ENCODE measurements at regions not wholly inside any gene's neighbourhood (a gene's known extent, or its start where the extent isn't known, plus 50 kb on each side); places are given as distances from the start of the nearest gene placed in this dataset.
"Not testable (repeated sequence)": the region's sequence is repeated elsewhere in the genome, so short reads cannot be mapped to it uniquely, and the experiment has no call there.

DNA sequence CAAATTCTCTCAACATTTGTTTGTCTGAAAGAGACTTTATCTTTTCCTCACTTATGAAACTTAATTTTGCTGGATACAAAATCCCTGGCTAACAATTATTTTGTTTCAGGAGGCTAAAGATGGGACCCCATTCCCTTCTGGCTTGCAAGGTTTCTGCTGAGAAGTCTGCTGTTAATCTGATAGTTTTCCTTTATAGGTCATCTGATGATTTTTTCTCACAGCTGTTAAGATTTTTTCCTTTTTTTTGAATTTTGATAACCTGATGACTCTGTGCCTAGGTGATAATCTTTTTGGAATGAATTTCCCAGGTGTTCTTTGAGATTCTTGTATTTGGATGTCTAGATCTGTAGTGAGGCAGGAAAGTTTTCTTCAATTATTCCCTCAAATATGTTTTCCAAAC lies 2661.4 kb downstream of the PCDH9 start:
- Histone ChIP-seq H3K36me3 (ENCODE audit: control insufficient read depth, insufficient read depth, low read length) (no peaks in the 10 kb centered on the region), H3K4me1 (ENCODE audit: control insufficient read depth, insufficient read depth, low read length) (no peaks in the 10 kb centered on the region), H3K27ac (ENCODE audit: low read length) (no peak overlapping the region), H3K27me3 (ENCODE audit: control insufficient read depth, insufficient read depth, low read length) (no peaks in the 10 kb centered on the region), H3K9me3 (replicated peaks; ENCODE audit: control insufficient read depth, low read depth, low read length) (no peaks in the 10 kb centered on the region), H3K4me3 (ENCODE audit: low read length) (no peak overlapping the region)
- DNase-seq = no peak

DNA sequence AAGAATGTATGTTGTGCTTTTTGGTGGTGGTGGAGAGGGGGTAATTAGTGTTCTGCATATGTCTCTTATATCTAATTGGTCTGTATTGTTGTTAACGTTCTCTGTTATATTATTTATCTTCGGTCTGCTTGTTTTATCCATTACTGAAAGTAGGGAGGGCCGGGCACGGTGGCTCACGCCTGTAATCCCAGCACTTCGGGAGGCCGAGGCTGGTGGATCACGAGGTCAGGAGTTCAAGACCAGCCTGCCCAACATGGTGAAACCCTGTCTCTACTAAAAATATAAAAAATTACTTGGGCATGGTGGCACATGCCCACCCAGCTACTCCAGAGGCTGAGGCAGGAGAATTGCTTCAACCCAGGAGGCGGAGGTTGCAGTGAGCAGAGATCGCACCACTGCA lies 2672.1 kb downstream of the PCDH9 start:
- not testable (repeated sequence) for H3K36me3 ChIP-seq (ENCODE audit: control insufficient read depth, insufficient read depth, low read length); H3K9me3 ChIP-seq (replicated peaks; ENCODE audit: control insufficient read depth, low read depth, low read length); H3K27ac ChIP-seq (ENCODE audit: low read length); H3K27me3 ChIP-seq (ENCODE audit: control insufficient read depth, insufficient read depth, low read length); H3K4me3 ChIP-seq (ENCODE audit: low read length); DNase-seq; H3K4me1 ChIP-seq (ENCODE audit: control insufficient read depth, insufficient read depth, low read length)
- 89% methylated on average over 5 of the region's 10 CpGs for WGBS (ENCODE audit: insufficient coverage)

DNA sequence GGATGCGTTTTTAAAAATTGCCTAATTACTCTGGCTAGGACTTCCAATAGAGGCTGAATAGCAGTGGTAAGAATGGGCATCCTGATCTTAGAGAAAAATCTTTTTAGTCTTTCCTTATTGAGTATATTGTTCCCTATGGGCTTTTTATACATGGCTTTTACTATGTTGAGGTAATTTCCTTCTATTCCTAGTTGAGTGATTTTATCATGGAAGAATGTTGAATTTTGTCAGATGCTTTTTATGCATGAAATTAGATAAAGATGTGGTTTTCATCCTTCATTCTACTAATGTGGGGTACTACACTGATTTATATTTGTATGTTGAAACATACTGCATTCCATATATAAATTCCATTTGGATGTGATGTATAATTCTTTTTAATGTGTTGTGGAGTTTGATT lies 2673.8 kb downstream of the PCDH9 start:
- WGBS (ENCODE audit: insufficient coverage) = no CpG with 5 or more reads among the region's 1 CpG
- peak; percentile 86 for DNase-seq
- Histone ChIP-seq H3K27me3 (ENCODE audit: control insufficient read depth, insufficient read depth, low read length) (no peaks in the 10 kb centered on the region), H3K27ac (ENCODE audit: low read length) (peak overlapping the region; percentile 32), H3K36me3 (ENCODE audit: control insufficient read depth, insufficient read depth, low read length) (no peaks in the 10 kb centered on the region), H3K4me1 (ENCODE audit: control insufficient read depth, insufficient read depth, low read length) (no peaks in the 10 kb centered on the region), H3K4me3 (ENCODE audit: low read length) (no peak overlapping the region), H3K9me3 (replicated peaks; ENCODE audit: control insufficient read depth, low read depth, low read length) (no peaks in the 10 kb centered on the region)

DNA sequence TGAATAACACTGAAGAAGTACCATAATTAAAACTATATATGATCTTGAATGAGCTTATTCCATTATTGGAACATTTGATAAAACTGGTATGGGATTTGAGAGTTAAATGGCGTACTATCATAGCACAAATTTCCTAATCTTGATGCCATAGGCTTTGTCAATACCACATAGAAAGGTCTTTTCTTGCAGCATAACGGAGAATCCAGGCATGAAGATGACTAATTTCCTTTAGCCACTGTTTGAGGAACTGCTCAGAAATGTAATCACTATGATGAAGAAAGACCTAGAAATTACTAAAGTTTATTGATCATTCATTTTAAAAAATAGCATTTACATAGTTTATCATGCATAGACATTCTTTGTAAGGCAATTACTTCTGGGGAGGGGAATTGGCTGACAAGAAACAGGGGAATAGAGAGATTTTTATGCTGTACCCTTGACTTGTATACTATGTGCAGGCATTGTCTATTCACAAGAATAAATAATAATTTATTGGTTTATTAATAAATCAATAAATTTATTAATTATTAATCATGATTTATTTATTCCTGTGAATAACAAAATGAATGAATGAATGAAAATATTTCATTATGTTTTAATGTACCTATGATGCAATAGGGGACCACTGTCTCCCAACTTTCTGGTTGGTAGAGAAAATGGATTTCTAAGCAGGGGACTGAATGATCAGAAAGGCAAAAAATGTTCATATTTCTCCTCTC lies 2676.6 kb downstream of the PCDH9 start:
- no CpG with 5 or more reads among the region's 2 CpGs for WGBS (ENCODE audit: insufficient coverage)
- H3K4me3 ChIP-seq (ENCODE audit: low read length) = no peak overlapping the region
- no peaks in the 10 kb centered on the region for H3K9me3 ChIP-seq (replicated peaks; ENCODE audit: control insufficient read depth, low read depth, low read length)
- H3K27ac ChIP-seq (ENCODE audit: low read length) = no peak overlapping the region
- no peaks in the 10 kb centered on the region for H3K4me1 ChIP-seq (ENCODE audit: control insufficient read depth, insufficient read depth, low read length)
- H3K36me3 ChIP-seq (ENCODE audit: control insufficient read depth, insufficient read depth, low read length) = no peaks in the 10 kb centered on the region
- DNase-seq = no peak
- H3K27me3 ChIP-seq (ENCODE audit: control insufficient read depth, insufficient read depth, low read length) = no peaks in the 10 kb centered on the region

DNA sequence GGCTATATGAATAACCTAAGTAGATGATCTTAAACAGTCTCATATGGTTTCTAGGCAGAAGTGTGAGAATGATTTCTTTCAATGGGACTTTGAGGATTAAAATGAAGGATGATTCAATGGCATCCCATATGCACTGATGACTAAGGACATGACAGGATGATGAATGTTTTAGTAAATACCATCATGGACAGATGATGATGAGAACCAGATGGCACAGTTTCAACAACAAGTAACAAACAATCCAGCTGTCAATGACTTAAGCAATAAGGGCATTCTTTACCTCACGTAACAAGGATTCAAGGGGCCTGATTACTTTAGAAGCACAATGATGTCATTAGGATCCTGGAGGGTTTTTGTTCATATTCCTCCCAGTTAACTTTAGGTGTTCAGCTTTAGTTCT lies 2678.4 kb downstream of the PCDH9 start:
- Histone ChIP-seq H3K36me3 (ENCODE audit: control insufficient read depth, insufficient read depth, low read length) (no peaks in the 10 kb centered on the region), H3K27ac (ENCODE audit: low read length) (no peak overlapping the region), H3K4me3 (ENCODE audit: low read length) (no peak overlapping the region), H3K27me3 (ENCODE audit: control insufficient read depth, insufficient read depth, low read length) (no peaks in the 10 kb centered on the region), H3K9me3 (replicated peaks; ENCODE audit: control insufficient read depth, low read depth, low read length) (no peaks in the 10 kb centered on the region), H3K4me1 (ENCODE audit: control insufficient read depth, insufficient read depth, low read length) (no peaks in the 10 kb centered on the region)
- peak; percentile 2 for DNase-seq
- WGBS (ENCODE audit: insufficient coverage) = no CpG with 5 or more reads among the region's 1 CpG

DNA sequence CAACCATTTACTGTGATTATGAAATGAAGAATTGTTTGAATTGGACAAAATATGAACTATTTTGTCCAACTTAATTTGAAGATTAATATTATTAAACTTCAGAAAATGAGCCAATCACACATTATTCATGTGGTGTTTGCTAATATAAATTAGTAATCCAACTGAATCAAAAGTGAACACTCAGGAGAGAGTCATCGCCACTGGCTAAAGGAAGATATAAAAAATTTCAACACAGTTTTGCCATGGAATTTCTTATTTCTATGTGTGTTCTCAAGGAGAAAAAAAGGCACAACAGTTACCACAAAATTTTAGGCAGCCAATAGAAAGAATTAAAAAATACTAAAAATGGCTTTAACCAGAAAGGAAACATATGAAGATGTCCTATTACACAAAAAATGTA lies 2683.8 kb downstream of the PCDH9 start:
- Histone ChIP-seq H3K9me3 (replicated peaks; ENCODE audit: control insufficient read depth, low read depth, low read length) (no peaks in the 10 kb centered on the region), H3K27me3 (ENCODE audit: control insufficient read depth, insufficient read depth, low read length) (no peaks in the 10 kb centered on the region), H3K4me1 (ENCODE audit: control insufficient read depth, insufficient read depth, low read length) (no peaks in the 10 kb centered on the region), H3K4me3 (ENCODE audit: low read length) (no peak overlapping the region), H3K36me3 (ENCODE audit: control insufficient read depth, insufficient read depth, low read length) (no peaks in the 10 kb centered on the region), H3K27ac (ENCODE audit: low read length) (no peak overlapping the region)
- no peak for DNase-seq
- WGBS (ENCODE audit: insufficient coverage) = no CpG with 5 or more reads among the region's 1 CpG

DNA sequence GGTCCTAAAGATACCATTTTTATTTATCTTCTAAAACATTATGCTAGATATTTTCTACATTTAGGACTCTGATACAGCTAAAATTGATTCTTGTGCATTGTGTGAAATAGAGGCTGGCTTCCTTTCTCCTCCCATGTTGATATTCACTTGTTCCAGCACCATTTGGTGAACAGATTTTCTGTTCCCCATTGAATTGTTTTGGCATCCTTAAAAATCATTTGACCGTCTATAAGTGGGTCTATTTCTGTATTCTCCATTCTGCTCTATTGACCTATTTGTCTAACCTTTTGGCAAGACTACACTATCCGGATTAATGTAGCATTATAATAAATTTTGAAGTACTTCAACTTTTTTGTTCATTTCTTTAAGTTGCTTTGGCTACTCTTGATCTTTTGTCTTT lies 2689.2 kb downstream of the PCDH9 start:
- peak; percentile 71 for DNase-seq
- Histone ChIP-seq H3K4me3 (ENCODE audit: low read length) (no peak overlapping the region), H3K27me3 (ENCODE audit: control insufficient read depth, insufficient read depth, low read length) (no peaks in the 10 kb centered on the region), H3K36me3 (ENCODE audit: control insufficient read depth, insufficient read depth, low read length) (no peaks in the 10 kb centered on the region), H3K9me3 (replicated peaks; ENCODE audit: control insufficient read depth, low read depth, low read length) (no peaks in the 10 kb centered on the region), H3K4me1 (ENCODE audit: control insufficient read depth, insufficient read depth, low read length) (no peaks in the 10 kb centered on the region), H3K27ac (ENCODE audit: low read length) (no peak overlapping the region)
- no CpG with 5 or more reads among the region's 2 CpGs for WGBS (ENCODE audit: insufficient coverage)

DNA sequence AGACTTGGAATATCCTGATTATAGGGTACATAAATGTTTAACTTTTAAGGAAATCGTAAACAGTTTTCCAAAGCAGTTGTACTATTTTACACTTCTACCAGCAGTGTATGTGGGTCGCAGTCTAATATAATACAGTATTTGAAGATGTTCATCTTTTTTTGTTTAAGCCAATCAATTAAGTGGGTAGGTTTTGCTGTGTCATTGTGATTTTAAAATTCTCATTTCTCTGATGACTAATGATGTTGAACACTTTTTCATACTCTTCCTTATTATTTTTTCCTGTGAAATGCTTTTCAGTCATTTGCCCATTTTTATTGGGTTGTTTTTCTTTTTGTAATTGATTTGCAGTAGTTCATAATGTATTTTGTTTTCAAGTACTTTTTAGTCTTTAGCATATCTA lies 2689.7 kb downstream of the PCDH9 start:
- Histone ChIP-seq H3K36me3 (ENCODE audit: control insufficient read depth, insufficient read depth, low read length) (no peaks in the 10 kb centered on the region), H3K4me1 (ENCODE audit: control insufficient read depth, insufficient read depth, low read length) (no peaks in the 10 kb centered on the region), H3K27me3 (ENCODE audit: control insufficient read depth, insufficient read depth, low read length) (no peaks in the 10 kb centered on the region), H3K27ac (ENCODE audit: low read length) (no peak overlapping the region), H3K9me3 (replicated peaks; ENCODE audit: control insufficient read depth, low read depth, low read length) (no peaks in the 10 kb centered on the region), H3K4me3 (ENCODE audit: low read length) (no peak overlapping the region)
- no CpG with 5 or more reads among the region's 2 CpGs for WGBS (ENCODE audit: insufficient coverage)
- DNase-seq = no peak

DNA sequence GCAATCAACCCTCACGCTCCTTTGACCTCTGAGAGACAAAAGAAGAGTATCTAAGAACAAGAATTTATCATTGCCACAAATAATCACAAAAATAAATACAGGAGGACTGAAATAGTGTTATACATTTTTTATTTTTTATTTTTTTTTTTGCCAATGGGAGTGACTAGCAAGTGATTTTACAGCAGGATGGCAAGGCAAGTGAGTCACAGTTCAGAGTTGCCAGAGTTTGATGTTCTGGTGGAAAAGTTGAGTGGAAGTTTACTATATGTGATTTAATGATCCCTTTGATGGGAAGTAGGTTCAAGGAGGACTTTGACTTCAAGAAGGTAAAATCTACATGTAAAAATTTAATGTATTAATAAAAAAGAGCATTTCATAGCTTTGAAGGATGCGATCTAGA lies 2691.4 kb downstream of the PCDH9 start:
- no peaks in the 10 kb centered on the region for H3K36me3 ChIP-seq (ENCODE audit: control insufficient read depth, insufficient read depth, low read length)
- H3K27ac ChIP-seq (ENCODE audit: low read length) = no peak overlapping the region
- WGBS (ENCODE audit: insufficient coverage) = no CpG with 5 or more reads among the region's 2 CpGs
- H3K27me3 ChIP-seq (ENCODE audit: control insufficient read depth, insufficient read depth, low read length) = no peaks in the 10 kb centered on the region
- no peak for DNase-seq
- no peak overlapping the region for H3K4me3 ChIP-seq (ENCODE audit: low read length)
- no peaks in the 10 kb centered on the region for H3K9me3 ChIP-seq (replicated peaks; ENCODE audit: control insufficient read depth, low read depth, low read length)
- H3K4me1 ChIP-seq (ENCODE audit: control insufficient read depth, insufficient read depth, low read length) = no peaks in the 10 kb centered on the region

DNA sequence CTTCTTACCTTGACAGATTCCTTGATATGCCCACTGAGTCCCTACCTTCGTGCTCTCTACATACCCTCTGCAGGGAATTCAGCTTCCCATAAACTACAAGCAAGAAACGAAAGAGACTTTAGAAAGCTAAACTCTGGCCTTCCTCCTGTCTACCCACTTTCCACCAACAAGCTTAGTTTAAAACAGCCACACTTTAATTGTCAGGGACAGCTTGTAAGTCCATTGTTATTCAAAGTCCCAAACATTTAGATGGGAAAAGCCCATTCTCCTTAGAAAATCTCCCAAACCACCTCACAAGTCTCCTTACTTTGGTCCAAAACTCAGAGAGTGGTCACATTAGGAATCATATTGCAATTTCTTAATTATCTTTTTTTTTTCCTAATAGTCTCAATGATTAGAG lies 2695.8 kb downstream of the PCDH9 start:
- WGBS (ENCODE audit: insufficient coverage) = 81% methylated on average over 2 of the region's 2 CpGs
- Histone ChIP-seq H3K4me3 (ENCODE audit: low read length) (no peak overlapping the region), H3K27ac (ENCODE audit: low read length) (no peak overlapping the region), H3K27me3 (ENCODE audit: control insufficient read depth, insufficient read depth, low read length) (no peaks in the 10 kb centered on the region), H3K4me1 (ENCODE audit: control insufficient read depth, insufficient read depth, low read length) (no peaks in the 10 kb centered on the region), H3K9me3 (replicated peaks; ENCODE audit: control insufficient read depth, low read depth, low read length) (no peaks in the 10 kb centered on the region), H3K36me3 (ENCODE audit: control insufficient read depth, insufficient read depth, low read length) (no peaks in the 10 kb centered on the region)
- no peak for DNase-seq

DNA sequence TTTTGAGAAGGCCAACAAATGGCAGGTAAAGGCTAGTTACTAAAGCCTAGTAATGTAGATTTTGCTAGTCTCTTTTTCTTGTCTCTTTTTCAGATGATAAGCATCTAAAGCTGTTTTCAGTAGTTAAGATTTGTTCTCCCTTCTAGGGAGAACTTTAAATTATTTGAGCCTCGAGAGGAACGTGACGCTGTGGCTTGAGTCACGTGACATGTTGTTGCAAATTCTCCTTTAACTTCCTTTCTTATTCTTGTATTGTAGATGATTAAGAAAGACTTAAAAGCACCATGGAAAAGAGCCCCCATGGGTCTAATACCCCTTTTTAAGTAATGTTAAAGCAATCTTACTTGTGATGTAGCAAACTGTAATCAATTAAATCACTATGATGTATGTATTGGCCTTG lies 2698.7 kb downstream of the PCDH9 start:
- no peaks in the 10 kb centered on the region for H3K9me3 ChIP-seq (replicated peaks; ENCODE audit: control insufficient read depth, low read depth, low read length)
- no CpG with 5 or more reads among the region's 4 CpGs for WGBS (ENCODE audit: insufficient coverage)
- no peaks in the 10 kb centered on the region for H3K36me3 ChIP-seq (ENCODE audit: control insufficient read depth, insufficient read depth, low read length)
- no peaks in the 10 kb centered on the region for H3K27me3 ChIP-seq (ENCODE audit: control insufficient read depth, insufficient read depth, low read length)
- H3K4me3 ChIP-seq (ENCODE audit: low read length) = no peak overlapping the region
- H3K4me1 ChIP-seq (ENCODE audit: control insufficient read depth, insufficient read depth, low read length) = no peaks in the 10 kb centered on the region
- DNase-seq = no peak
- no peak overlapping the region for H3K27ac ChIP-seq (ENCODE audit: low read length)
